Progenitor cell of endocrine pancreas (in vitro differentiated cells): ENCODE measurements at regions not wholly inside any gene's neighbourhood (a gene's known extent, or its start where the extent isn't known, plus 50 kb on each side); places are given as distances from the start of the nearest gene placed in this dataset.

Experiments
- DNase-seq: peaks from one replicate; pipeline ENCODE4 v3.0.0; 2021; ENCODE audit warnings: low spot score; ENCODE audit not compliant: unreplicated experiment
- H3K27ac Mint-ChIP-seq: 2 replicates; pipeline ENCODE4 v1.8.0; 2021; ENCODE audit warnings: mild to moderate bottlenecking, moderate library complexity, mixed read lengths
- H3K27me3 Mint-ChIP-seq: 2 replicates; pipeline ENCODE4 v1.8.0; 2021; ENCODE audit warnings: mixed read lengths
- H3K36me3 Mint-ChIP-seq: 2 replicates; pipeline ENCODE4 v1.8.0; 2022; ENCODE audit warnings: mixed read lengths; ENCODE audit not compliant: insufficient read depth
- H3K4me1 Mint-ChIP-seq: 2 replicates; pipeline ENCODE4 v1.8.0; 2021; ENCODE audit warnings: low read depth, mixed read lengths
- H3K4me3 Mint-ChIP-seq: 2 replicates; pipeline ENCODE4 v1.8.0; 2021; ENCODE audit warnings: low read depth, mild to moderate bottlenecking, moderate library complexity, mixed read lengths
- H3K9me3 Mint-ChIP-seq: 2 replicates; pipeline ENCODE4 v1.8.0; 2021; ENCODE audit warnings: low read depth, mixed read lengths
- TF ChIP-seq, protein P1 (sequence below): fragments of 200-600 bp; sonication (generic); IDR thresholded peaks from one replicate; pipeline ENCODE4 v1.5.0; 2021; ENCODE audit warnings: antibody characterized with exemption, mild to moderate bottlenecking; ENCODE audit not compliant: unreplicated experiment

DNA sequence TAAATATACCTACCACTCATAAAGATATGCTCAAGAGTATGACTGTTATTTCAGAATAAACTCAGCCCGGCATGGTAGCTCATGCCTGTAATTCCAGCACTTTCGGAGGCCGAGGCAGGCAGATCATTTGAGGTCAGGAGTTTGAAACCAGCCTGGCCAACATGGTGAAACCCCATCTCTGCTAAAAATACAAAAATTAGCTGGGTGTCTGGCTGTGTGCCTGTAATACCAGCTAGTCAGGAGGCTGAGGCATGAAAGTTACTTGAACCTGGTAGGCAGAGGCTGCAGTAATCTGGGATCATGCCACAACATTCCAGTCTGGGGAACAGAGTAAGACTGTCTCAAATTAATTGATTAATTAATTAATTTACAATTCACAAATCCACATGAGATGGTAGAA lies 208.2 kb upstream of the PDGFD start:
- H3K27ac Mint-ChIP-seq, result no peak overlapping the region

DNA sequence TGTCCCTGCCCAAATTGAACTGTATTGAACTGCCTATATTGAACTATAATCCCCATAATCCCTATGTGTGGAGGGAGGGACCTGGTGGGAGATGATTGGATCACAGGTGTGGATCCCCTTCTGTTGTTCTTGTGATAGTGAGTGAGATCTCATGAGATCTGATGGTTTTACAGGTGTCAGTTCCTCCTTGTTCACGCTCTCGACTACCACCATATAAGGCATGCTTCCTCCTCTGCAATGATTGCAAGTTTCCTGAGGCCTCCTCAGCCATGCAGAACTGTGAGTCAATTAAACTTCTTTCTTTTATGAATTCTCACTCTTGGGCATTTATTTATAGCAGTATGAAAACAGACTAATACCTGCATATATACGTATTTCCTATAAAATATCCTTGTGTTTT lies 206.5 kb upstream of the PDGFD start:
- no peaks in the 10 kb centered on the region for H3K4me1 Mint-ChIP-seq
- TF ChIP-seq, protein P1, sequence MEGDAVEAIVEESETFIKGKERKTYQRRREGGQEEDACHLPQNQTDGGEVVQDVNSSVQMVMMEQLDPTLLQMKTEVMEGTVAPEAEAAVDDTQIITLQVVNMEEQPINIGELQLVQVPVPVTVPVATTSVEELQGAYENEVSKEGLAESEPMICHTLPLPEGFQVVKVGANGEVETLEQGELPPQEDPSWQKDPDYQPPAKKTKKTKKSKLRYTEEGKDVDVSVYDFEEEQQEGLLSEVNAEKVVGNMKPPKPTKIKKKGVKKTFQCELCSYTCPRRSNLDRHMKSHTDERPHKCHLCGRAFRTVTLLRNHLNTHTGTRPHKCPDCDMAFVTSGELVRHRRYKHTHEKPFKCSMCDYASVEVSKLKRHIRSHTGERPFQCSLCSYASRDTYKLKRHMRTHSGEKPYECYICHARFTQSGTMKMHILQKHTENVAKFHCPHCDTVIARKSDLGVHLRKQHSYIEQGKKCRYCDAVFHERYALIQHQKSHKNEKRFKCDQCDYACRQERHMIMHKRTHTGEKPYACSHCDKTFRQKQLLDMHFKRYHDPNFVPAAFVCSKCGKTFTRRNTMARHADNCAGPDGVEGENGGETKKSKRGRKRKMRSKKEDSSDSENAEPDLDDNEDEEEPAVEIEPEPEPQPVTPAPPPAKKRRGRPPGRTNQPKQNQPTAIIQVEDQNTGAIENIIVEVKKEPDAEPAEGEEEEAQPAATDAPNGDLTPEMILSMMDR, result no peak
- no peaks in the 10 kb centered on the region for H3K36me3 Mint-ChIP-seq
- no peak overlapping the region for H3K4me3 Mint-ChIP-seq
- no peak for DNase-seq
- H3K27me3 Mint-ChIP-seq, result no peaks in the 10 kb centered on the region
- H3K9me3 Mint-ChIP-seq, result no peaks in the 10 kb centered on the region
- H3K27ac Mint-ChIP-seq, result no peak overlapping the region

More for the DNA sequence above, 208.2 kb upstream of the PDGFD start:
- Mint-ChIP-seq H3K4me1 (no peaks in the 10 kb centered on the region), H3K4me3 (no peak overlapping the region), H3K27me3 (no peaks in the 10 kb centered on the region), H3K9me3 (no peaks in the 10 kb centered on the region), H3K36me3 (no peaks in the 10 kb centered on the region)
- DNase-seq, result no peak
- TF ChIP-seq, protein P1, result no peak

DNA sequence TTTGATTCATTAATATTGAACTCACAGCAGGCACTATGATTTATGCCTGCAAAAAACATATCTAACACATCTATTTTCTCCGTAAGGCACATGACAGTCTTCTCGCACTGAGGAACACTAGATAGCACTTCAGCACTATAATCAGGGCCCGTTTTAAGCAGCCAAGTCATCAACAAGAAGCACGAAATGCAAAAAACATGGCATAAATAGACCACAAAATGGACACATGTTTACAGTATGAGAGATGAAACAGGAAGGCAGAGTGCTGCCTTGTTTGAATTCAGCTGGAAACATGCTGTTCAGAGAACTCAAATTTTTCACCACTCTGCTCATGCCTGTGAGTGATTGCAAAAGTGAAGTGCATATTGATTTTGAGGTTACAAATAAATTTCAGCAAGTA lies 205.8 kb upstream of the PDGFD start:
- no peaks in the 10 kb centered on the region for H3K4me1 Mint-ChIP-seq
- no peaks in the 10 kb centered on the region for H3K36me3 Mint-ChIP-seq
- no peak overlapping the region for H3K4me3 Mint-ChIP-seq
- no peaks in the 10 kb centered on the region for H3K27me3 Mint-ChIP-seq
- TF ChIP-seq, protein P1, result no peak
- H3K27ac Mint-ChIP-seq, result no peak overlapping the region
- no peak for DNase-seq
- H3K9me3 Mint-ChIP-seq, result no peaks in the 10 kb centered on the region

DNA sequence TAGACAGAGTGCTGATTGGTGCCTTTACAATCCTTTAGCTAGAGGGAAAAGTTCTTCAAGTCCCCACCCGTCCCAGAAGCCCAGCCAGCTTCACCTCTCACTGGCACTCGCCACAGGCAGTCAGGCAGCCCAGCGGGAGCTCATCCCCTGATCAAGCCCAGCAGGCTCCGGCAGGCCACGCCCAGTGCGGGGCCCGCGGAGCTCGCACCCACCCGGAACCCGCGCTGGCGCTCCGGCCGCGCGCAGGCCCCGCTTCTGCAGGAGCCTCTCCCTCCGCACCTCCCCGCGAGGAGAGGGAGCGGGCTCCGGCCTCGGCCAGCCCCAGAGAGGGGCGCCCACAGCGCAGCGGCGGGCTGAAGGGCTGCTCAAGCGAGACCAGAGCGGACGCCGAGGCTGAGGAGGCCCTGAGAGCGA lies 202.4 kb upstream of the PDGFD start:
- Mint-ChIP-seq H3K4me1 (no peaks in the 10 kb centered on the region), H3K27me3 (no peaks in the 10 kb centered on the region), H3K4me3 (no peak overlapping the region), H3K9me3 (no peaks in the 10 kb centered on the region), H3K36me3 (no peaks in the 10 kb centered on the region), H3K27ac (no peak overlapping the region)
- TF ChIP-seq, protein P1, result no peak
- no peak for DNase-seq

DNA sequence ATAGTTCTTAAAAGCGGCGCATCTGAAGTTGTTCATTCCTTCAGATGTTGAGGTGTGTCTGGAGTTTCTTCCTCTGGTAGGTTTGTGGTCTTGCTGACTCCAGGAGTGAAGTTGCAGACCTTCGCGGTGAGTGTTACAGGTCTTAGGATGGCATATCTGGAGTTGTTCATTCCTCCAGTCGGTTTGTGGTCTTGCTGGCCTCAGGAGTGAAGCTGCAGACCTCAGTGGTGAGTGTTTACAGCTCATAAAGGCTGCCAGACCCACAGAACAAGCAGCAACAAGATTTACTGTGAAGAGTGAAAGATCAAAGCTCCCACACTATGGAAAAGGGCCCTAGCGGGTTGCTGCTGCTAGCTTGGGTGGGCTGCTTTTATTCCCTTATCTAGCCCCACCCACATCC lies 201.7 kb upstream of the PDGFD start:
- DNase-seq, result no peak
- Mint-ChIP-seq H3K27ac (no peak overlapping the region), H3K4me1 (no peaks in the 10 kb centered on the region), H3K36me3 (no peaks in the 10 kb centered on the region), H3K9me3 (no peaks in the 10 kb centered on the region), H3K4me3 (no peak overlapping the region), H3K27me3 (no peaks in the 10 kb centered on the region)
- TF ChIP-seq, protein P1, result no peak
